Natural killer cell (primary cell): ENCODE measurements at regions not wholly inside any gene's neighbourhood (a gene's known extent, or its start where the extent isn't known, plus 50 kb on each side); places are given as distances from the start of the nearest gene placed in this dataset.

Source experiments
- ATAC-seq, 3 donors: fragments of 150-1000 bp in 2 of 3; fragments of 200-7000 bp in 1 of 3; cut with Tn5 transposase; 1 replicate in 1 of 3; 2 replicates in 2 of 3; pipeline ENCODE4 v1.10.0; 2021; ENCODE audit warnings: mild to moderate bottlenecking in 2 of 3, moderate library complexity in 2 of 3
- DNase-seq, 2 donors: peaks; one replicate each; pipeline versions ENCODE4 v3.0.0 to v3.0.0-alpha.2; 2013 to 2021; ENCODE audit warnings: mixed read lengths in 1 of 2
- H3K27ac ChIP-seq: one replicate; pipeline ENCODE4 v1.5.1; 2013; ENCODE audit warnings: mild to moderate bottlenecking, low read length
- H3K27me3 ChIP-seq: one replicate; pipeline ENCODE4 v1.6.1; 2013; ENCODE audit warnings: low read length; ENCODE audit not compliant: control insufficient read depth, insufficient read depth
- H3K36me3 ChIP-seq: one replicate; pipeline ENCODE4 v1.6.1; 2013; ENCODE audit warnings: low read length; ENCODE audit not compliant: control insufficient read depth, insufficient read depth
- H3K4me1 ChIP-seq: one replicate; pipeline ENCODE4 v1.6.1; 2013; ENCODE audit warnings: low read length; ENCODE audit not compliant: control insufficient read depth, insufficient read depth
- H3K4me3 ChIP-seq: one replicate; pipeline ENCODE4 v1.5.1; 2013; ENCODE audit warnings: low read length
- H3K9me3 ChIP-seq: one replicate; pipeline ENCODE4 v1.6.1; 2013; ENCODE audit warnings: low read length; ENCODE audit not compliant: control insufficient read depth, insufficient read depth
- H3K27ac Mint-ChIP-seq, 2 donors: one replicate each; pipeline ENCODE4 v1.8.0; 2022; ENCODE audit warnings: mild to moderate bottlenecking in 2 of 2, mixed read lengths in 2 of 2, moderate library complexity in 1 of 2
- H3K27me3 Mint-ChIP-seq, 2 donors: one replicate each; pipeline ENCODE4 v1.8.0; 2022; ENCODE audit warnings: low read depth in 2 of 2, mixed read lengths in 2 of 2
- H3K36me3 Mint-ChIP-seq: one replicate; pipeline ENCODE4 v1.8.0; 2022; ENCODE audit warnings: mixed read lengths
- H3K4me1 Mint-ChIP-seq, 2 donors: one replicate each; pipeline ENCODE4 v1.8.0; 2022; ENCODE audit warnings: mixed read lengths in 2 of 2
- H3K4me3 Mint-ChIP-seq: one replicate; pipeline ENCODE4 v1.8.0; 2022; ENCODE audit warnings: mild to moderate bottlenecking, moderate library complexity, mixed read lengths
- H3K9me3 Mint-ChIP-seq, 2 donors: one replicate each; pipeline ENCODE4 v1.8.0; 2022; ENCODE audit warnings: mixed read lengths in 2 of 2
- WGBS: methylation state at CpG from one replicate; pipeline ENCODE4 v1.1.7; 2013; ENCODE audit warnings: missing lambda C conversion rate; ENCODE audit not compliant: insufficient coverage; 5-methylcytosine and 5-hydroxymethylcytosine counted together
- intact Hi-C: fragments of 100-400 bp; cut with micrococcal nuclease; formaldehyde crosslinking; loops from one replicate; pipeline ENCODE4 v1.14.2; 2022
- TF ChIP-seq, protein P1 (sequence below): fragments of 200-600 bp; IDR thresholded peaks from one replicate; pipeline ENCODE4 v1.8.0; 2022; ENCODE audit warnings: antibody characterized with exemption

DNA sequence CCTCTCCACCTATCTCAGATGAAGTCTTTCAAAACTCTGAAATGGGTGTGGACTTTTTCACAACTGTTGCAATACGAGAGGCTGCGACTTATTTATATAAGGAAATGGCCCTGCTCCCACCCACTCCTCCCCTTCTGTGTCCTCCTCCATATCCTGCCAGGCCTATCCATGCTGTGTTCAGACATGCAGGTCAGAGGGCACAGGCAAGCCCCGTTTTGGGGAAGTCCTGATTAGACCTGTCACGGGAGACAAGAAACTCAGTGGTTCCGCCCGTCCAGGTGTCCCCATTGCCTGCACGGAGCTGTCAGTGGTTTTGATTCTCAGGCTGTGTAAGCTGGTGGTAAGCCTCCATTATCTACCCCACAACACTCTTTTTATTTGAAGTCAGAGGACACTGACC, 99.6 kb upstream of the MGAT5 start:
- Histone ChIP-seq H3K27ac (no peak overlapping the region), H3K36me3 (no peaks in the 10 kb centered on the region), H3K27me3 (no peaks in the 10 kb centered on the region), H3K4me1 (peaks cover 12% of the 10 kb centered on the region), H3K4me3 (no peak overlapping the region), H3K9me3 (no peaks in the 10 kb centered on the region)
- TF ChIP-seq, protein P1, sequence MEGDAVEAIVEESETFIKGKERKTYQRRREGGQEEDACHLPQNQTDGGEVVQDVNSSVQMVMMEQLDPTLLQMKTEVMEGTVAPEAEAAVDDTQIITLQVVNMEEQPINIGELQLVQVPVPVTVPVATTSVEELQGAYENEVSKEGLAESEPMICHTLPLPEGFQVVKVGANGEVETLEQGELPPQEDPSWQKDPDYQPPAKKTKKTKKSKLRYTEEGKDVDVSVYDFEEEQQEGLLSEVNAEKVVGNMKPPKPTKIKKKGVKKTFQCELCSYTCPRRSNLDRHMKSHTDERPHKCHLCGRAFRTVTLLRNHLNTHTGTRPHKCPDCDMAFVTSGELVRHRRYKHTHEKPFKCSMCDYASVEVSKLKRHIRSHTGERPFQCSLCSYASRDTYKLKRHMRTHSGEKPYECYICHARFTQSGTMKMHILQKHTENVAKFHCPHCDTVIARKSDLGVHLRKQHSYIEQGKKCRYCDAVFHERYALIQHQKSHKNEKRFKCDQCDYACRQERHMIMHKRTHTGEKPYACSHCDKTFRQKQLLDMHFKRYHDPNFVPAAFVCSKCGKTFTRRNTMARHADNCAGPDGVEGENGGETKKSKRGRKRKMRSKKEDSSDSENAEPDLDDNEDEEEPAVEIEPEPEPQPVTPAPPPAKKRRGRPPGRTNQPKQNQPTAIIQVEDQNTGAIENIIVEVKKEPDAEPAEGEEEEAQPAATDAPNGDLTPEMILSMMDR = no peak
- Mint-ChIP-seq H3K36me3 (no peaks in the 10 kb centered on the region), H3K4me3 (no peak overlapping the region), H3K27ac (peak overlapping the region in 1 of 2 donors; percentile 54), H3K27me3 (no peaks in the 10 kb centered on the region), H3K9me3 (peaks cover 2 to 3% of the 10 kb centered on the region in 2 donors), H3K4me1 (peaks cover 55 to 56% of the 10 kb centered on the region in 2 donors)
- WGBS = 55% methylated on average over 7 of the region's 7 CpGs
- intact Hi-C loops = no loop called here
- DNase-seq (no peak), ATAC-seq (peak in 1 of 3 donors; percentile 39)

DNA sequence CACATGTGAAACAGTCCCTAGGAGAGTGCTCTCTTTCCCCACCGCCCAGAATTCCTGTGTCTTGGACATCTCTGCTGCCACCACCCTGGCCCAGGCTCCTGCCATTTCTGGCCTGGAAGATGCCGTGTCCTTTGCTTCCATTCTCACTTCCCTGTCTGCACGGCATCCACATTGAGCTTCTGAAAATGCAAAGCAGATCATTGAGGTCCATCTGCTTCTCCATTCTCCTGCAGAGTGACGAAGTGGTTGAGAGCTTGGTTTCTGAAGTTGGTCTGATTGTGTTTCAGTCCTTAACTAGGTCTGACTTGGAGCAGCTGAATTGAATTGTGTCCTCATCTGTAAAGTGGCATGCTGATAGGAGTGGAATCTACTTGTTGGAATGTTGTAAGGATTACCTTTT, 98.7 kb upstream of the MGAT5 start:
- TF ChIP-seq, protein P1 = no peak
- no peak overlapping the region for H3K27ac ChIP-seq
- Mint-ChIP-seq H3K27me3 (no peaks in the 10 kb centered on the region), H3K27ac (peak overlapping the region in 1 of 2 donors; percentile 54), H3K4me3 (no peak overlapping the region), H3K4me1 (peaks cover 50 to 51% of the 10 kb centered on the region in 2 donors), H3K36me3 (no peaks in the 10 kb centered on the region), H3K9me3 (peaks cover 2 to 3% of the 10 kb centered on the region in 2 donors)
- DNase-seq (no peak), ATAC-seq (no peak)
- H3K27me3 ChIP-seq = no peaks in the 10 kb centered on the region
- no peaks in the 10 kb centered on the region for H3K9me3 ChIP-seq
- intact Hi-C loops = no loop called here
- H3K4me1 ChIP-seq = peaks cover 12% of the 10 kb centered on the region
- H3K4me3 ChIP-seq = no peak overlapping the region
- no peaks in the 10 kb centered on the region for H3K36me3 ChIP-seq
- WGBS = 74% methylated on average over 4 of the region's 4 CpGs

DNA sequence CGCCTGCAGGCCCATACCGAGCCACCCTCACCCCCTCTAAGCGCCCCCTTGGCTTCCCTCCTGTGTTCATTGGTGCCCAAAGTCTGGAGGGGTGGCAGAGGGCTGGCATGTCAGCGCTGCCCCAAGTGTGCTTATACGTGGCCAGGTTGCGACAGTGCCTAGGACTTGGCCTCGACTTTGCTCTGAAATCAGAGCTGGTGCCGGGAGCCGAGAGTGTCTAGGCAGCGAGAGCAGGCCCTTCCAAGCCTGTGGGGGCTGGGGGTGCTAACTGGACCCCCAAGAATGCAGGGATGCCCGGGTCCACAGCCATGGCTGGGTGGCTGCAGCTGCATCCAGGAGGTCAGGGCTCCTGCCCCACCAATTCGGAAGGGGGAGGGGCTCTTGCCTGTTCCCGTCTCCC, 95.6 kb upstream of the MGAT5 start:
- Mint-ChIP-seq H3K4me1 (peaks cover 76 to 79% of the 10 kb centered on the region in 2 donors), H3K36me3 (no peaks in the 10 kb centered on the region), H3K4me3 (no peak overlapping the region), H3K9me3 (no peaks in the 10 kb centered on the region), H3K27ac (no peak overlapping the region), H3K27me3 (no peaks in the 10 kb centered on the region)
- intact Hi-C loops = no loop called here
- Histone ChIP-seq H3K27ac (no peak overlapping the region), H3K4me3 (no peak overlapping the region), H3K4me1 (peaks cover 29% of the 10 kb centered on the region), H3K27me3 (no peaks in the 10 kb centered on the region), H3K36me3 (no peaks in the 10 kb centered on the region), H3K9me3 (no peaks in the 10 kb centered on the region)
- ATAC-seq = no peak
- TF ChIP-seq, protein P1 = no peak
- DNase-seq = no peak
- WGBS = 95% methylated on average over 13 of the region's 13 CpGs

DNA sequence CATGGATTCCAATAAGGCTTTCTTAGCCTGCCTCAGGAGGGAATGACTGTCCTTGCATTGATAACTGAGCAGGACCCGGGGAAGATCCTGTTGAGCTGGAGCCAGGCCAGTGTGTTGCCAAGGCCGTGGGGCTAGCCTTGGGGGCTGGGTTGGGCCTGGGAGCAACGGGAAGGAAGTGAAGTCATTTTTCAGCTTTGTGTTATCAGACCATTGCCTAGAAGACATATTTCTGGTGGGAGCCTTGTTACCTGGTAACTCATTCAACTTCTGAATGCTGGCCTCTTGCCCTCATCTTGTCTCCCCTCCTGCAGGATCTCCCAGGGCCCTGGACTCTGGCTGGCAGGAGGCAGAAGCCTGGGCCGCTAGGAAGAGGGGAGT, 92.7 kb upstream of the MGAT5 start:
- Histone ChIP-seq H3K4me1 (peaks cover 24% of the 10 kb centered on the region), H3K27ac (no peak overlapping the region), H3K27me3 (no peaks in the 10 kb centered on the region), H3K9me3 (no peaks in the 10 kb centered on the region), H3K4me3 (no peak overlapping the region), H3K36me3 (no peaks in the 10 kb centered on the region)
- Mint-ChIP-seq H3K27ac (peak overlapping the region; percentile 45 to 64), H3K4me3 (no peak overlapping the region), H3K36me3 (no peaks in the 10 kb centered on the region), H3K27me3 (no peaks in the 10 kb centered on the region), H3K4me1 (peaks cover 82 to 89% of the 10 kb centered on the region in 2 donors), H3K9me3 (no peaks in the 10 kb centered on the region)
- ATAC-seq (no peak), DNase-seq (no peak)
- intact Hi-C loops = no loop called here
- 52% methylated on average over 4 of the region's 4 CpGs for WGBS
- TF ChIP-seq, protein P1 = no peak
